Muscle of leg (tissue), 3 donors: ENCODE measurements at regions not wholly inside any gene's neighbourhood (a gene's known extent, or its start where the extent isn't known, plus 50 kb on each side); places are given as distances from the start of the nearest gene placed in this dataset.
"Not testable (repeated sequence)": the region's sequence is repeated elsewhere in the genome, so short reads cannot be mapped to it uniquely, and the experiment has no call there.

ENCODE experiments used
- DNase-seq: peaks from one replicate; pipeline ENCODE4 v3.0.0; 2013
- H3K27ac ChIP-seq: one replicate; pipeline ENCODE4 v1.5.1; 2013; ENCODE audit warnings: mild to moderate bottlenecking, low read length, control low read depth
- H3K27me3 ChIP-seq: one replicate; pipeline ENCODE4 v1.6.1; 2013; ENCODE audit warnings: low read length; ENCODE audit not compliant: control insufficient read depth, insufficient read depth
- H3K36me3 ChIP-seq: one replicate; pipeline ENCODE4 v1.6.1; 2013; ENCODE audit warnings: low read length; ENCODE audit not compliant: control insufficient read depth, insufficient read depth
- H3K4me1 ChIP-seq: one replicate; pipeline ENCODE4 v1.6.1; 2013; ENCODE audit warnings: low read length; ENCODE audit not compliant: control insufficient read depth, insufficient read depth
- H3K4me3 ChIP-seq: one replicate; pipeline ENCODE4 v1.5.1; 2013; ENCODE audit warnings: low read length, control low read depth
- H3K9me3 ChIP-seq: replicated peaks from 2 replicates; pipeline ENCODE4 v1.6.1; 2013; ENCODE audit warnings: low read depth, low read length; ENCODE audit not compliant: control insufficient read depth
- WGBS: methylation state at CpG from one replicate; pipeline ENCODE4 v1.1.5; 2013; ENCODE audit warnings: missing lambda C conversion rate; ENCODE audit not compliant: insufficient coverage; 5-methylcytosine and 5-hydroxymethylcytosine counted together

DNA sequence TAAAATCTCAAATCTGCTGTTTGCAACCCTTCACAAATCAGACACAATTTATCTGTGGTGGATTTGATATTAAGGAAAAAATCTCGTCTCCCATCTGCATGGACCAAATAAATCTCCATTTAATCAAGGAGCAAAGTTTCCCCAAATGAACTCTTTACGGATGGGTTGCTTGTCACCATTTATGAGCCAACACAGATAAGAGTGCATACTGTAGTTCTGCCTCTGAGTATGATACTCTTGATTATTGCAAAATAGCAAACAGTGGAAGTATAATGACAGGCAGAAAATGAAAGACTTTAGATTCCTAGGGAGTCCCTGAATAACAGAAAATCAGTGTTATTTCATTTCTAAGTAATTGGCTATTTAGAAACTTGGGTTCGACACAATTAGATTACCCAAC, 1395.9 kb downstream of the FAM181B start:
- no peaks in the 10 kb centered on the region for H3K4me1 ChIP-seq
- H3K27ac ChIP-seq, result no peak overlapping the region
- no peak overlapping the region for H3K4me3 ChIP-seq
- no peak for DNase-seq
- no peaks in the 10 kb centered on the region for H3K36me3 ChIP-seq
- WGBS, result no CpG with 5 or more reads among the region's 3 CpGs
- H3K9me3 ChIP-seq, result no peaks in the 10 kb centered on the region
- H3K27me3 ChIP-seq, result no peaks in the 10 kb centered on the region

DNA sequence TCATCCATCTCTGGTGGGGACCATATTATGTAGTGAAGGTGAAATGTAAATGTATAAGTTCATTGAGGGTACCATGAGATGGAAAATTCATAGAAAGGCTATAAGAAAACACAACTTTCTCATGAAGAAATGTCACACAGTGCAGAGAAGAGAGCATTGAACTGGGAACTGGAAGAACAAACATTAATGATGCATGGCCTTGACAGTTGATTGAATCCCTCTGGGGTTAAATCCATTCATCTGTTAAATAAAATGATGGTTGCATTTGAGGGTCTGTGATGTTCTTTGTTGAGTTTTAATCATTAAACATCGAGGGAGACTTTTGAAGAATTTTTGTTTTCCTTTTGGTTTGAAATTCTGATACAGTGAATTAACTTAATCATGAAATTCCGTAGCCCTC, 1401.4 kb downstream of the FAM181B start:
- Histone ChIP-seq H3K27ac (no peak overlapping the region), H3K27me3 (no peaks in the 10 kb centered on the region), H3K9me3 (no peaks in the 10 kb centered on the region), H3K36me3 (no peaks in the 10 kb centered on the region), H3K4me1 (no peaks in the 10 kb centered on the region), H3K4me3 (no peak overlapping the region)
- WGBS, result no CpG with 5 or more reads among the region's 2 CpGs
- no peak for DNase-seq

DNA sequence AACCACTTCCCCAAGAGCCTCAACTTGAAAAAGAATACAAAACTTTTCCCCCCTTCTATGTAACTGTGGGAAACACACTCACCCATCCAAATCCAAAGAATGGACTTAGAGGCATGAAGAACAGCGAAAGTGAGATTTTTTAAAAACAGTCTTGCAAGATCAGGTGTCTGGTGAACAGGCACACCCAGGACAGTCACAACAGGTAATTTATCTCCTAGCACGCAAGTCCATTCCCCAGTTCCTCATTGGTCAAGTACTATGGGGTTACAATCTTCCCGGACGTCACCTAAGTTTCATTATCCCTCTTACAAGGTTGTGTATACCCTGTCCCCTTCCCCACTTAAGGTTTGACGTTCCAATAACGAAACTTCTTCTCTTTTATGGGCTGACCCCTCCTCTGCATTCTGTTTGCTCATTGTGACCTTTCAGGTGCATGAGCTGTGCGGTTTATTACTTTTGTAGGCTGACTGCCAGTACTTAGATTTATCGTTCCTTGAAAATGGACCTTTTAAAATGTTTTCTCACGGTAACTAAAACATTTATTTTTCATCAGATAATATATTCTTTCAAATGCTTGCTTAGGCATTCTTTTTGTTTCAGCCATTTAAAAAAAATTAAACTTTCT, 1401.9 kb downstream of the FAM181B start:
- no peaks in the 10 kb centered on the region for H3K27me3 ChIP-seq
- no peaks in the 10 kb centered on the region for H3K9me3 ChIP-seq
- no peak overlapping the region for H3K4me3 ChIP-seq
- H3K27ac ChIP-seq, result no peak overlapping the region
- H3K4me1 ChIP-seq, result no peaks in the 10 kb centered on the region
- H3K36me3 ChIP-seq, result no peaks in the 10 kb centered on the region
- WGBS, result 72% methylated on average over 4 of the region's 9 CpGs
- DNase-seq, result no peak

DNA sequence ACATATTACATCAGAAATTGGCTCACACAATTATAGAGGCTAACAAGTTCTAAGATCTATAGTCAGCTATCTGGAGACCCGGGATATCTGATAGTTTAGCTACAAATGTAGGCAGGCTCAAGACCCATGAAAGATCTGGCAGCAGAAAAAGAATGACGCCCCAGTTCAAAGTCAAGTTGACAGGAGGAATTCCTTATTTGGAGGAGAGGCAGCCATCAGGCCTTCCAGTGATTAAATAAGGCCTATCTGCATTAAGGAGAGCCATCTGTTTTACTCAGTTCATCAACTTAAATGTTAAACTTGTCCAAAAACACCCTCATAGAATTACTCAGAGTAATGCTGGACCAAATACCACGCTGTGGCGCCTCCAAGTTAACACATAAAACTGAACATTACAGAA, 1402.6 kb downstream of the FAM181B start:
- Histone ChIP-seq H3K4me1 (no peaks in the 10 kb centered on the region), H3K9me3 (no peaks in the 10 kb centered on the region), H3K36me3 (no peaks in the 10 kb centered on the region), H3K27me3 (no peaks in the 10 kb centered on the region), H3K4me3 (no peak overlapping the region), H3K27ac (no peak overlapping the region)
- WGBS, result 67% methylated on average over 1 of the region's 4 CpGs
- no peak for DNase-seq

DNA sequence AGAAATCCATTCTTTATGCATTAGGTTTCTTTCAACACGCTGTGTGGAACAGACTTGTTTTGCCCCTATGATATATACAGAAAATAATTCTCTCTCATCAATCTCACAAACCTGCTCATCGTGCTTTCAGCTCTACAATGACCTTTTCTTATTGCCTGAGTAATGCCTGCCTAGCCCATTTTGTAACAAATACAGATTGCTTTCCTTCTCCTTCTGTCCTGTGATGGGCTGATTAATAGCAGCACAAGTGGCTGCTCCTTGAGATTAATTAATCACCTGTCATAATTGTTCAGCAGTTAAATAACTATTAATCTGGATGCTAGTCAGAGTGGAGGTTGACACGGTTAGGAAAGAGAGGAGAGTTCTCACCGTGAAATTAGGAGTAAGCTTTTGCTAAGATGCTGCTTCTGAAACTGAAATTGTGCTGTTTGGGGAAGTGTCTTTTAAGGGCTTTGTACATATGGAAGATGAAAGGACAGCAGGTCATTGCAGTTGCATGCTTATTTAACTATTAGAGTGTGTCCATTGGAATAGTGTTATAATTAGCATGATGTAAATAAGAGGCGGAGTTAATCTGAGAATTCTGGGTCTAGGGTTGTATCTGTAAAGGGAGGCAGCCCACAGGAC, 1430.5 kb downstream of the FAM181B start:
- H3K27me3 ChIP-seq, result no peaks in the 10 kb centered on the region
- no peak overlapping the region for H3K4me3 ChIP-seq
- H3K4me1 ChIP-seq, result no peaks in the 10 kb centered on the region
- H3K27ac ChIP-seq, result no peak overlapping the region
- WGBS, result 62% methylated on average over 4 of the region's 5 CpGs
- H3K36me3 ChIP-seq, result no peaks in the 10 kb centered on the region
- no peak for DNase-seq
- H3K9me3 ChIP-seq, result no peaks in the 10 kb centered on the region

DNA sequence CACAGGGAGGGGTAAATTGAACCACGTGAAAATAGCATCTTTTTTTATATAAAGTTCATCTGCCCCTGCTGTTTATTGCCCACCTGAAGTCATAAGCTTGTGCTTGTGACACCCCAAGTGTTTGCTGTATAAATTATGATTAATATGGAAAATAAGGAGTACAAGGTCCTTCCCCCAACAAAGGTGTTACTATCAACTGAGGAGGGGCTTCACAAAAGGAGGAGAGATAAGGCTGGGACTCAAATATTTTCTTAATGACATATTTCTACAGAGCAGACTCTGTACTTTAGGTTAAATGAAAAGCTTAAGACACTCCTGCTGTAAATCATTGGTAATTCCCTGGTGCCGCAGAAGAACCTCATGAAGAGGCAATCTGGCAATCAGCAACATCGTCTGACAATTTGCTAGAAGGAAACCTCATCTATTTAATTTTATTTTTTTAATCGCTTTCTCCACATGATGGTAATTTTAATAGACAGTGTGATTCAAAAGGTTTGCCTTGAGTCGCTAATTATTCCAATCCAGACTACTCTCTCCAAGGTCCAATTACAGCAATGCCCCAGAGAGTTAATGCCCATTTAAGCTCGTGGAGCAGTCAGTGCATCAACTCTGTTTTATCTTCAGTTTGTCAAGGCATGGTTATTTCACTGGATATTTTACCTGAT, 1432.4 kb downstream of the FAM181B start:
- no peak for DNase-seq
- Histone ChIP-seq H3K27me3 (no peaks in the 10 kb centered on the region), H3K9me3 (no peaks in the 10 kb centered on the region), H3K4me1 (no peaks in the 10 kb centered on the region), H3K4me3 (no peak overlapping the region), H3K27ac (no peak overlapping the region), H3K36me3 (no peaks in the 10 kb centered on the region)
- 80% methylated on average over 1 of the region's 6 CpGs for WGBS

DNA sequence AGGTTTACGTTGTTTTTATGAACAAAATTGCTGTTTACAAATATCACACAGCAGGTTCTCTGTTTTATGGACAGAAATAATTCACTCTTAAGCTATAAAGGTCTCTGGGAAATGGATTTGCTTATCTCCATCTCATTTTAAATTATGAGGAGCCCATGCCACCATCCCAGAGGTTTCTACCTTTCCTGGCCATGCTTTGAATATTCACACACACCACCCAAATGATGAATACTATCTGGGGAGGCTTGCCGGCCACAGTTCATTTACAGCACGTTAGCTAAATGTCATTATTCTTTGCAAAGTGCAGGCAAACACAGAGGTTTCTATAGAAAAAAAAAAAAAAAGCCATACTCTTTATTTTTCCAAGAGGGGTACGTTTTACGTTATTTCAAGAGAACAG, 1446.7 kb downstream of the FAM181B start:
- Histone ChIP-seq H3K27ac (no peak overlapping the region), H3K4me3 (no peak overlapping the region), H3K4me1 (no peaks in the 10 kb centered on the region), H3K9me3 (peaks cover 14% of the 10 kb centered on the region), H3K36me3 (no peaks in the 10 kb centered on the region), H3K27me3 (no peaks in the 10 kb centered on the region)
- no CpG with 5 or more reads among the region's 5 CpGs for WGBS
- no peak for DNase-seq

DNA sequence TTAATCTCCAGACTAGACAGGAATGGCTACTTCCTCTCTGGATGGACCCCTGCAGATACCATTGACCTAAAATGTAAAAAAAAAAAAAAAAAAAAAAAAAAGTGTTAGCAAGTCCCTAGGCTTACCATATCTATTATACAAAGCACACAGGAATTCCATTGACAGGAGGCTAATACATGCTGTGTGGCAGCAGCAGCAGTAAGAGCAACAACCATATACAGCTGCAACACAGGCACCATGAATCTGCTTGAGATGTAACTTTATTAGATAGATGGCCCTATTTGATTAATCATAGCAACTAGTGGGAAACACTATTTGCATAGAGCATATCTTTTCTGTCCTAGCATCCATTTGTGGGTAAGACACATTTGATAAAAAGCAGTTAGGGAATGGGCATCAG, 1447.1 kb downstream of the FAM181B start:
- Histone ChIP-seq H3K4me1 (no peaks in the 10 kb centered on the region), H3K27me3 (no peaks in the 10 kb centered on the region), H3K4me3 (no peak overlapping the region), H3K27ac (no peak overlapping the region), H3K9me3 (peaks cover 14% of the 10 kb centered on the region), H3K36me3 (no peaks in the 10 kb centered on the region)
- DNase-seq, result no peak

DNA sequence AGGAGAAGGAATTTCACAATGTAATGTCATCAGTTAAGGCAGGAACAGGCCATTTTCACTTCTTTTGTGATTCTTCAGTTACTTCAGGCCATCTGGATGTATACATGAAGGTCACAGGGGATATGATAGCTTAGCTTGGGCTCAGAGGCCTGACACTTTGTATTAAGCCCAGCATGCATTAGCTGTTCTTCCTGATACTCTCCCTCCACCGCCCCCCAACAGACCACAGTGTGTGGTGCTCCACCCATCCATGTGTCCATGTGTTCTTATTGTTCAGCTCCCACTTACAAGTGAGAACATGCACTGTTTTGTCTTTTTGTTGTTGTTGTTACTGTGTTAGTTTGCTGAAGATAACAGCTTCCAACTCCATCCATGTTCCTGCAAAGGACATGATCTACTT, 1453.4 kb downstream of the FAM181B start:
- H3K27ac ChIP-seq, DNase-seq, H3K4me1 ChIP-seq, H3K9me3 ChIP-seq, H3K27me3 ChIP-seq, H3K36me3 ChIP-seq, H3K4me3 ChIP-seq: not testable (repeated sequence)
- WGBS, result no CpG with 5 or more reads among the region's 1 CpG

DNA sequence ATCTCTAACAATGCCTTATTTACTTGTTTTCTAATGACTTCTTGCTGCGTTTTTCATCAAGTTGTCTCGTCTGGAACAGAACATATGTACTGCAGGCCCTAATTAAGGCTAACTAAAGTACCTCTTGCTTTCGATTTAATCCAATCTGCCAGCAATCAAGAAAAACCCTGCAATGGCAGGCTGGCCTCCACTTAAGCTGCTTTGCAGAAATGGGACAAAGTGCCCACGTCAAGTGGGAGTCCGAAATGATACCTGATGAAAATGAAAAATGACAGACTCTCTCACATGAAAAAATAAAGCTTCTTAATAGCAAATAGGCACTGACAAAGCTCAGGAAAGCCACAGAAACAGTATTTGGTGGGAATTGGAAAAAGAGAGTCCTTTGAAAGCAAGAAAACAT, 1454.7 kb downstream of the FAM181B start:
- no peak for DNase-seq
- H3K9me3 ChIP-seq, result peaks cover 2% of the 10 kb centered on the region
- no peak overlapping the region for H3K4me3 ChIP-seq
- no peaks in the 10 kb centered on the region for H3K27me3 ChIP-seq
- 73% methylated on average over 2 of the region's 5 CpGs for WGBS
- no peaks in the 10 kb centered on the region for H3K36me3 ChIP-seq
- no peak overlapping the region for H3K27ac ChIP-seq
- no peaks in the 10 kb centered on the region for H3K4me1 ChIP-seq
